Tibial nerve (tissue), 4 donors: ENCODE measurements at regions not wholly inside any gene's neighbourhood (a gene's known extent, or its start where the extent isn't known, plus 50 kb on each side); places are given as distances from the start of the nearest gene placed in this dataset.

Source experiments
- CTCF ChIP-seq, 5 experiments: fragments of 200-600 bp in 3 of 5; fragments of 450-650 bp in 2 of 5; sonication (generic) in 3 of 5; IDR thresholded peaks; one replicate each; pipeline ENCODE4 v1.5.1; 2016 to 2019; ENCODE audit warnings: antibody characterized with exemption in 5 of 5, mild to moderate bottlenecking in 3 of 5, moderate library complexity in 2 of 5
- EP300 ChIP-seq, 2 donors: sonication (generic); formaldehyde crosslinking; IDR thresholded peaks; one replicate each; pipeline ENCODE4 v1.6.1; 2017; ENCODE audit warnings: antibody characterized with exemption in 2 of 2, mild to moderate bottlenecking in 1 of 2
- POLR2A ChIP-seq, 2 donors: fragments of 450-650 bp; IDR thresholded peaks; one replicate each; pipeline ENCODE4 v1.6.1; 2017; ENCODE audit warnings: antibody characterized with exemption in 2 of 2, mild to moderate bottlenecking in 2 of 2, moderate library complexity in 2 of 2

- TF ChIP-seq CTCF (IDR thresholded peaks at IDR 0.05) = no peak
- no peak for TF ChIP-seq EP300 (IDR thresholded peaks at IDR 0.05)
- no peak for TF ChIP-seq POLR2A (IDR thresholded peaks at IDR 0.05)
These were observed 58.3 kb upstream of the C11orf87 start for GRCh38 chr11:109363682-109364081.
